Chondrocyte (in vitro differentiated cells): ENCODE measurements at regions not wholly inside any gene's neighbourhood (a gene's known extent, or its start where the extent isn't known, plus 50 kb on each side); places are given as distances from the start of the nearest gene placed in this dataset.
A peak's percentile ranks its signal among the peaks of the same experiment; 100 is the strongest.
"Not testable (repeated sequence)": the region's sequence is repeated elsewhere in the genome, so short reads cannot be mapped to it uniquely, and the experiment has no call there.

Source experiments
- DNase-seq: peaks from one replicate; pipeline ENCODE4 v3.0.0; 2021; ENCODE audit warnings: mixed read lengths, low spot score
- H3K27ac Mint-ChIP-seq: one replicate; pipeline ENCODE4 v1.8.0; 2021; ENCODE audit warnings: mild to moderate bottlenecking, moderate library complexity, mixed read lengths; ENCODE audit not compliant: unreplicated experiment
- H3K27me3 Mint-ChIP-seq: 2 replicates; pipeline ENCODE4 v1.8.0; 2021; ENCODE audit warnings: low read depth, mixed read lengths
- H3K36me3 Mint-ChIP-seq: 2 replicates; pipeline ENCODE4 v1.8.0; 2021; ENCODE audit warnings: low read depth, mixed read lengths
- H3K4me1 Mint-ChIP-seq: 2 replicates; pipeline ENCODE4 v1.8.0; 2021; ENCODE audit warnings: low read depth, mild to moderate bottlenecking, mixed read lengths
- H3K4me3 Mint-ChIP-seq: one replicate; pipeline ENCODE4 v1.8.0; 2021; ENCODE audit warnings: mild to moderate bottlenecking, moderate library complexity, mixed read lengths; ENCODE audit not compliant: unreplicated experiment
- H3K9me3 Mint-ChIP-seq: 2 replicates; pipeline ENCODE4 v1.8.0; 2021; ENCODE audit warnings: low read depth, mixed read lengths
- CTCF ChIP-seq: fragments of 200-600 bp; sonication (generic); IDR thresholded peaks from 2 replicates; pipeline ENCODE4 v1.5.0; 2021; ENCODE audit warnings: antibody characterized with exemption, mild to moderate bottlenecking, moderate library complexity

GRCh38 chr15:22222596-22222995, 142.3 kb downstream of the OR4M2 start:
- H3K4me3 Mint-ChIP-seq, H3K27me3 Mint-ChIP-seq, H3K27ac Mint-ChIP-seq, H3K36me3 Mint-ChIP-seq, H3K4me1 Mint-ChIP-seq: not testable (repeated sequence)
- DNase-seq, result peak; percentile 79
- H3K9me3 Mint-ChIP-seq, result peaks cover 33% of the 10 kb centered on the region

DNA sequence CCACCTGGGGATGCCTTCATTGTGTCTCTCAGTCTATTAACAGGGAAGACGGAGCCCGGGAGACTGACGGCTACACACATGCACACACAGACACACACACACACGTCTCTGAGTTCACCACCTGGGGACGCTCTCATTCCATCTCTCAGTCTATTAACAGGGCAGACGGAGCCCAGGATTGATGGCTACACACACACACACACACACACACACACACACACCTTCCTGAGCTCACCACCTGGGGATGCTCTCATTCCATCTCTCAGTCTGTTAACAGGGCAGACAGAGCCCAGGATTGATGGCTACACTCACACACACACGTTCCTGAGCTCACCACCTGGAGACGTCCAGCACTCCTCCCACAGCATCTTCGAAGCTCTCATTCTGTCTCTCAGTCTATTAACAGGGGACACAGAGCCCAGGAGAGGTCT, 143.9 kb downstream of the OR4M2 start:
- TF ChIP-seq CTCF, result no peak
- Mint-ChIP-seq H3K4me1 (no peaks in the 10 kb centered on the region), H3K36me3 (no peaks in the 10 kb centered on the region), H3K9me3 (peaks cover 48% of the 10 kb centered on the region), H3K4me3 (no peak overlapping the region), H3K27me3 (no peaks in the 10 kb centered on the region), H3K27ac (no peak overlapping the region)
- peak; percentile 84 for DNase-seq

DNA sequence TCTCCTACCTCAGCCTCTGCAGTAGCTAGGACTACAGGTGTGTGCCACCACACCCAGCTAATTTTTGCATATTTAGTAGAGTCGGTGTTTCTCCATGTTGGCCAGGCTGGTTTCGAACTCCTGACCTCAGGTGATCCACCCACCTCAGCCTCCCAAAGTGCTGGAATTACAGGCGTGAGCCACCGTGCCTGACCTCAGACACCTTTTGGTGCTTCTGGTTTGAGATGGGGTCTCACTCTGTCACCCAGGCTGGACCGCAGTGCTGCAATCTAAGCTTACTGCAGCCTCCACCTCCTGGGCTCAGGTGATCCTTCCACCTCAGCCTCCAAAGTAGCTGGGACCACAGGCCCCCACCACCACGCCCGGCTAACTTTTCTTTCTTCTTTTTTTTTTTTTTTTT, 144.6 kb downstream of the OR4M2 start:
- not testable (repeated sequence) for H3K36me3 Mint-ChIP-seq, H3K4me1 Mint-ChIP-seq, H3K4me3 Mint-ChIP-seq

DNA sequence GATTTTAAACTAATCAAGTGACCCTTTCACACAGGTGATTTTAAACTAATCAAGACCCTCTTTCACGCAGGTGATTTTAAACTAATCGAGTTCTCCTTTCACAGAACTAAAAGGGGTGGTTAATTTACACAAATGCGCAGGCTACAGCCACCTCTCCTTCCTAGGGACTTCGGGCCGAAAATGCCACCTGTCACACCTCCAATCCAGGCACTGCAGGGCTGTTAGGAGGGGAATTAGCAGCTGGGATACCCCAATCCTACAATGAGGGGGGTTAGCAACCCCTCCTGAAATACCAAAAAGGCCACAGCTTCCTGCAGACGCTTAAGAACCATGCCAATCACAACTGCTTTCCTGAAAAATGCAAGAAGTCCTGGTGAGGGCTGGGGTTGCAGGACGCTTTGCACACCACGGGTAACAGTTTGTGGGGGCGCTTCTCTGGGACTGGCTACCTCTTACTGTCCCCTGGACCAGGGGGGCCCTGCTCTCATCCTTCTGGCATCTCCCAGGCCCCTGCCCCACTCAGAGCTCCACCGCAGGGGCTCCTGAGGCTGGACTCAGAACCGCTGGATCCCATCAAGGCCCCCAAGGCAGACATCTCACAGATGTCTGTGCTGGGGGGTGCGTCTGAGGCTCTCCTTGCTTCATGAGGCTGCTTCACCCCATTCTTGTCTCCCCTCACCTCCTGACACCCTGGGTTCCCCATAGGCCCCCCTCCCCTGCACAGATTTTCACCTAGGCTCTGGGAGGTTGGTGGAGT, 145.9 kb downstream of the OR4M2 start:
- no peak for DNase-seq

More for the DNA sequence above, 144.6 kb downstream of the OR4M2 start:
- H3K9me3 Mint-ChIP-seq, result peaks cover 52% of the 10 kb centered on the region
- H3K27ac Mint-ChIP-seq, H3K27me3 Mint-ChIP-seq: not testable (repeated sequence)
- peak; percentile 91 for DNase-seq

DNA sequence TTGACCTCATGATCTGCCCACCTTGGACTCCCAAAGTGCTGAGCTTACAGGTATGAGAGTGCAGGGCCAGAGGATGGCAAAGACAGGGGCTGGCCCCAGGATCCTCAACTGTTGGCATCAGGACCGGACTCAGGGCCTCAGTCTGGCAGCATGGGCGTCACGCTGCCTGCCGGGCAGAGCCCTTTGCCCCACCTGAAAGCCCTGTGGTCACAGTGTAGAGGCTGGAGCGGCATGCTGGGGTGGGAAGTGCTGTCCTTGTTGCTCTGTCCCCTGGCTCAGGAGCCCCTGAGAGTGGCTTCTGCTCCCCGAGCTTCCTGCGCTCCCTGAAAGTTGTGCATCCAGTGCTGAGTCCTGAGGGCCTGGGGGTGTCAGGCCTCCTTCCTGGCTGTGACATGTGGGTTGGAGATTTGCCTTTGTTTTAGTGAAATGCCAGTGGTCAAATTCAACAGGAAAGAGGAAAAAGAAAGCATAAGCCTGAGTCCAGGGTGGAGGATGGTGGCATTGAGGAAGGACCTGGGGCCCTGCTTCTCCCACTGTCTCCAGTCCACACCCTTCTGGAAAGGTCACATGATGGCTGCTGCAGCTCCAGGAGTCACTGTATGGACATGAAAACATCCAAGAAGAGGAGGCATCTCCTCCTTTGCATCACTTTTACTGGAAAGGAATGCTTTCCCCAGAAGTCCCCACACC, 147.2 kb downstream of the OR4M2 start:
- Mint-ChIP-seq H3K4me1 (no peaks in the 10 kb centered on the region), H3K27me3 (no peaks in the 10 kb centered on the region), H3K27ac (no peak overlapping the region), H3K9me3 (peaks cover 63% of the 10 kb centered on the region), H3K36me3 (no peaks in the 10 kb centered on the region), H3K4me3 (no peak overlapping the region)
- no peak for DNase-seq
- no peak for TF ChIP-seq CTCF

More for the DNA sequence above, 145.9 kb downstream of the OR4M2 start:
- Mint-ChIP-seq H3K27ac (no peak overlapping the region), H3K36me3 (no peaks in the 10 kb centered on the region), H3K4me1 (no peaks in the 10 kb centered on the region), H3K9me3 (peaks cover 57% of the 10 kb centered on the region), H3K4me3 (no peak overlapping the region), H3K27me3 (no peaks in the 10 kb centered on the region)
- no peak for TF ChIP-seq CTCF

- no peak for TF ChIP-seq CTCF
- Mint-ChIP-seq H3K4me1 (no peaks in the 10 kb centered on the region), H3K9me3 (peaks cover 68% of the 10 kb centered on the region), H3K27ac (no peak overlapping the region), H3K36me3 (no peaks in the 10 kb centered on the region), H3K27me3 (no peaks in the 10 kb centered on the region), H3K4me3 (no peak overlapping the region)
- DNase-seq, result no peak
Measured at GRCh38 chr15:22228101-22228762, 147.9 kb downstream of the OR4M2 start.
